Peyer's patch (tissue), 4 donors: ENCODE measurements at regions not wholly inside any gene's neighbourhood (a gene's known extent, or its start where the extent isn't known, plus 50 kb on each side); places are given as distances from the start of the nearest gene placed in this dataset.
"Not testable (repeated sequence)": the region's sequence is repeated elsewhere in the genome, so short reads cannot be mapped to it uniquely, and the experiment has no call there.

Experiments
- POLR2A ChIP-seq, 2 donors: fragments of 450-650 bp; IDR thresholded peaks; one replicate each; pipeline ENCODE4 v1.5.1; 2017; ENCODE audit warnings: antibody characterized with exemption in 2 of 2, mild to moderate bottlenecking in 2 of 2, moderate library complexity in 2 of 2
- TF ChIP-seq, protein P1 (sequence below), 6 experiments: fragments of 450-650 bp in 4 of 6; fragments of 200-600 bp in 2 of 6; sonication (generic) in 1 of 6; IDR thresholded peaks; one replicate each; pipeline ENCODE4 v1.5.1; 2017 to 2019; ENCODE audit warnings: antibody characterized with exemption in 6 of 6, mild to moderate bottlenecking in 3 of 6, moderate library complexity in 1 of 6

DNA sequence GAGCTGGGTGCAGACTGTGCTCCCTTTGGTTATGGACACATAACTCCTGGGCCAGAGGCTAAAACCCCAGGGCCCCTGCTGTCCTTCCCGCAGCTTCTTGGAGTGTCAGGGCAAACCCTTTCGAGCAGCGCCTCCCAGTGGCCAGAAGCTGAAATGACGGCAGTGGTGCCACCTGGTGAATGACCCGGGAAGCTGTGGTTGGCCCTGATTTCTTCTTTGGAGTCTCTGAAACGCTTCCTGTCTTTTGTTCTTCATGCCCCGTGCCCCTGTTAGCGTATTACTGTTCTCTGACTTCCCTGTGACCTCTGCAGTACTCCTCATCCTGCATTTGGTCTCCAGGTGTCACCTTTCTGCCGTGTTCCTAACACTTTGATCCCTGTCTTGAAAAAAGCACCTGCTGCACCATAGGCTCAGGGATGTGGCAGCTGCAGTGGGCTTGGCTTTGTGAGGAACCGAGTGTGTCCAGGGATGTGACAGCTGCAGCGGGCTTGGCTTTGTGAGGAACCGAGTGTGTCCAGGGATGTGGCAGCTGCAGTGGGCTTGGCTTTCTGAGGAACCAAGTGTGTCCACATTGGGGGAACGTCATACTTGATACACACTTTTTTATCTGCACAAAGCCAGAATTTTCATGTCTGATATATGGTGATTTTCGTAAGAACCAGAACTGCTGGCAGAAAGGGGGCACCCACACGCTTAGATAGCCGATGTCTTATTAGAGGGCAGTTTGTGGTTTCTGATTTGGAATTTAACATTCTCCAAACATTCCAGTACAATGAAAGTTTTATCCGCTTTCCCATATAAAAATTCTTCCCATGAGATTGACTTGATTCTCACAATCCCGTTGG lies 241.8 kb upstream of the FRG2C start:
- TF ChIP-seq, protein P1, sequence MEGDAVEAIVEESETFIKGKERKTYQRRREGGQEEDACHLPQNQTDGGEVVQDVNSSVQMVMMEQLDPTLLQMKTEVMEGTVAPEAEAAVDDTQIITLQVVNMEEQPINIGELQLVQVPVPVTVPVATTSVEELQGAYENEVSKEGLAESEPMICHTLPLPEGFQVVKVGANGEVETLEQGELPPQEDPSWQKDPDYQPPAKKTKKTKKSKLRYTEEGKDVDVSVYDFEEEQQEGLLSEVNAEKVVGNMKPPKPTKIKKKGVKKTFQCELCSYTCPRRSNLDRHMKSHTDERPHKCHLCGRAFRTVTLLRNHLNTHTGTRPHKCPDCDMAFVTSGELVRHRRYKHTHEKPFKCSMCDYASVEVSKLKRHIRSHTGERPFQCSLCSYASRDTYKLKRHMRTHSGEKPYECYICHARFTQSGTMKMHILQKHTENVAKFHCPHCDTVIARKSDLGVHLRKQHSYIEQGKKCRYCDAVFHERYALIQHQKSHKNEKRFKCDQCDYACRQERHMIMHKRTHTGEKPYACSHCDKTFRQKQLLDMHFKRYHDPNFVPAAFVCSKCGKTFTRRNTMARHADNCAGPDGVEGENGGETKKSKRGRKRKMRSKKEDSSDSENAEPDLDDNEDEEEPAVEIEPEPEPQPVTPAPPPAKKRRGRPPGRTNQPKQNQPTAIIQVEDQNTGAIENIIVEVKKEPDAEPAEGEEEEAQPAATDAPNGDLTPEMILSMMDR (IDR thresholded peaks at IDR 0.05) = peak in 5 of 6 experiments; percentile 13 to 84 (median 62)
- not testable (repeated sequence) for TF ChIP-seq POLR2A (IDR thresholded peaks at IDR 0.05)
